ENCODE measurements at regions not wholly inside any gene's neighbourhood (a gene's known extent, or its start where the extent isn't known, plus 50 kb on each side); places are given as distances from the start of the nearest gene placed in this dataset.

GRCh38 chr2:58734365-58734764 is 493.2 kb upstream of the FANCL start:
- TF ChIP-seq POLR2A (IDR thresholded peaks at IDR 0.05), result no peak
- TF ChIP-seq CTCF (IDR thresholded peaks at IDR 0.05), result no peak
- TF ChIP-seq EP300 (IDR thresholded peaks at IDR 0.05), result no peak
